ENCODE measurements at regions not wholly inside any gene's neighbourhood (a gene's known extent, or its start where the extent isn't known, plus 50 kb on each side); places are given as distances from the start of the nearest gene placed in this dataset.

DNA sequence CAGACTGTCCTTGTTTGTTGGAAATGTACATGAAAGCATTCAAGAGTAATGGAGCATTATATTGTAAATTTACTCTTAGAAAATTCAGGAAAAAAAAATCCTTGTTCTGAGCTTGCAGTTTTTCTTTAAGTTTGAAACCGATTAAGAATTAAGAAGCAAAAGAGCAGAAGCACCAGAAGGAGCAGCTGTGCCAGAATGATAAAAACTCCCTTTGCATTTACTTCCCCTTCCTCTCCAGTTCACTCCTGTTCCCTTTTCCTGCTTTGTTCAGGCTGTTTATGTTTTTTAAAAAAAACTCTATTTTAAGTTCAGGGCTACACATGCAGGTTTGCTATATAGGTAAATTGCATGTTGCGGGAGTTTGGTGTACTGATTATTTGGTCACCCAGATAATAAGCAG lies 90.3 kb downstream of the ATOH1 start:
- TF ChIP-seq ZKSCAN1 (IDR thresholded peaks at IDR 0.05; ENCODE audit: low read length) (no peak), CTCF (CRISPR knock-in tag; IDR thresholded peaks at IDR 0.05) (no peak), RNF2 (conservative IDR thresholded peaks at IDR 0.05; ENCODE audit: low read depth) (no peak), EZH2 (conservative IDR thresholded peaks at IDR 0.05; ENCODE audit: low read depth, low read length) (no peak), PHF20 (CRISPR knock-in tag; IDR thresholded peaks at IDR 0.05) (no peak), TAF1 (CRISPR knock-in tag; IDR thresholded peaks at IDR 0.05) (no peak), MYC (CRISPR knock-in tag; IDR thresholded peaks at IDR 0.05; ENCODE audit: borderline replicate concordance) (no peak), RBM39 (IDR thresholded peaks at IDR 0.05; ENCODE audit: low read depth, low read length, poor library complexity, severe bottlenecking) (no peak), TARDBP (CRISPR knock-in tag; IDR thresholded peaks at IDR 0.05) (no peak), KAT8 (CRISPR knock-in tag; IDR thresholded peaks at IDR 0.05) (no peak), FOXA1 (IDR thresholded peaks at IDR 0.05) (no peak), FOXA1 (CRISPR knock-in tag; IDR thresholded peaks at IDR 0.05) (no peak), HDAC6 (IDR thresholded peaks at IDR 0.05; ENCODE audit: low read depth, low read length) (no peak)
- TF ChIP-seq, protein P1, sequence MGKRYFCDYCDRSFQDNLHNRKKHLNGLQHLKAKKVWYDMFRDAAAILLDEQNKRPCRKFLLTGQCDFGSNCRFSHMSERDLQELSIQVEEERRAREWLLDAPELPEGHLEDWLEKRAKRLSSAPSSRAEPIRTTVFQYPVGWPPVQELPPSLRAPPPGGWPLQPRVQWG (CRISPR knock-in tag; IDR thresholded peaks at IDR 0.05; ENCODE audit: borderline replicate concordance, low read depth): no peak
- TF ChIP-seq, protein P2, sequence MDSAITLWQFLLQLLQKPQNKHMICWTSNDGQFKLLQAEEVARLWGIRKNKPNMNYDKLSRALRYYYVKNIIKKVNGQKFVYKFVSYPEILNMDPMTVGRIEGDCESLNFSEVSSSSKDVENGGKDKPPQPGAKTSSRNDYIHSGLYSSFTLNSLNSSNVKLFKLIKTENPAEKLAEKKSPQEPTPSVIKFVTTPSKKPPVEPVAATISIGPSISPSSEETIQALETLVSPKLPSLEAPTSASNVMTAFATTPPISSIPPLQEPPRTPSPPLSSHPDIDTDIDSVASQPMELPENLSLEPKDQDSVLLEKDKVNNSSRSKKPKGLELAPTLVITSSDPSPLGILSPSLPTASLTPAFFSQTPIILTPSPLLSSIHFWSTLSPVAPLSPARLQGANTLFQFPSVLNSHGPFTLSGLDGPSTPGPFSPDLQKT (CRISPR knock-in tag; IDR thresholded peaks at IDR 0.05; ENCODE audit: borderline replicate concordance): no peak

All from HepG2 (cell line).